ENCODE measurements at regions not wholly inside any gene's neighbourhood (a gene's known extent, or its start where the extent isn't known, plus 50 kb on each side); places are given as distances from the start of the nearest gene placed in this dataset.
"Not testable (repeated sequence)": the region's sequence is repeated elsewhere in the genome, so short reads cannot be mapped to it uniquely, and the experiment has no call there.

DNA sequence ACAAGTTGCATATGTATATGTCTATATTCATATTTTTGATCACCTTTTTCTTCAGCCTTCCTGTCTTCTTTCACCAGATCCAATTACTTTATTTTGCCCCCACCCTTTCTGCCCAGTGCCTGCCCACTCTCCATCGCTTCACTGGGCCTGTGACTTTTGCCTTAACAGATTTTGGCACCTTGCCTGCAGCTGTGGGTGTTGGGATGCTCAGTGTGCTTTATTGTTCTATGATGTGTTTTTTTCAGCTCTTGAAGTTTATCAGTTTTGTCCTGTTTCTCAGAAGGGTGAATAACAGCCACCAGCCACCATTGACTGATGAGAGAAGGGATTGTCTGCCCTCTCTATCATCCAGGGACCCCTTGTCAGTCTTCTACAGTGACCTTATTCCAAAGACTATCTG is 77.2 kb upstream of the GALNT7 start:
- Mint-ChIP-seq H3K4me1 (ENCODE audit: low read depth) (no peaks in the 10 kb centered on the region), H3K27ac (no peak overlapping the region), H3K9me3 (ENCODE audit: insufficient read depth) (no peaks in the 10 kb centered on the region), H3K36me3 (ENCODE audit: low read depth) (no peaks in the 10 kb centered on the region), H3K27me3 (ENCODE audit: low read depth) (peaks cover 2% of the 10 kb centered on the region), H3K4me3 (no peak overlapping the region)
- ChIA-PET POLR2A (no interaction called here), CTCF (no interaction called here)
- DNase-seq: no peak
- ATAC-seq: no peak

DNA sequence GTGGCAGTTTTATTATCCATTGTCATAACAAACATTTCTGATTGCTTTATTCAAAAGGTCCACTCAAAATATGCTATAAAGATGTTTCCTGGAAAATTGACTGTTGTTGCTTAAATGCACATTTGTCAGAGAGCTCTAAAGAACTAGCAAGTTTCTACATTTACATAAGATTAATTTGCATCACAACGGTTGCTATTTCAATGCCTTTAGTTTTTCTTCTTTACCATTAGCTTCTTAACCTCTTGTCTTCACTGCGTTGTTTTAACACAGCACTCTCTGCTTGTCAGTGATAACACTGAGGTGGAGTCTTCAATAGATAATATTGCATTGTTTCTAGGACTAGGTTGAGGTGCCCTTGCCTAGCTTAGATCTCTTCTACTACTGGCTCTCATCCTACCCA is 76.7 kb upstream of the GALNT7 start:
- ATAC-seq: no peak
- Mint-ChIP-seq H3K4me3 (no peak overlapping the region), H3K4me1 (ENCODE audit: low read depth) (no peaks in the 10 kb centered on the region), H3K27ac (no peak overlapping the region), H3K36me3 (ENCODE audit: low read depth) (no peaks in the 10 kb centered on the region), H3K27me3 (ENCODE audit: low read depth) (peaks cover 2% of the 10 kb centered on the region), H3K9me3 (ENCODE audit: insufficient read depth) (no peaks in the 10 kb centered on the region)
- no peak for DNase-seq
- POLR2A ChIA-PET: no interaction called here
- CTCF ChIA-PET: no interaction called here

DNA sequence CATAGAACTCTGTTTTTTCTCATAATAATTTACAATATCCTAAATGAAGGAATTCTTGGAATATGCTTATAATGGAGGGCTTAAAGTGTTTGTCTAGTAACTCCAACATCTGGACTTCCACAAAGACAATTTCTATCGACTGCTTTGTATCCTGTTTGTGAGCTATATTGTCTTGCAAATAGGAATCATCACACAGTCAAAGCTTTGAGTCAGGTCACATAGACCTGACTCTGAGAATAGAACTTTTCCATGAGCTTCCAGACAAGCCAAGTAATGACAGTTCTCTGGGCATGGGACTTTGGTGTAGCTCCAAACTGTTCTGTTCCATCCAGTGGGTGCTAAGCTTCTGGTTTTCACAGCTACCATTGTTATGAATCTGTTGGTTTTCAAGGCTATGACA is 75.2 kb upstream of the GALNT7 start:
- H3K4me3 Mint-ChIP-seq: no peak overlapping the region
- H3K27me3 Mint-ChIP-seq (ENCODE audit: low read depth): peaks cover 2% of the 10 kb centered on the region
- no peaks in the 10 kb centered on the region for H3K36me3 Mint-ChIP-seq (ENCODE audit: low read depth)
- no peak overlapping the region for H3K27ac Mint-ChIP-seq
- no peak for ATAC-seq
- ChIA-PET CTCF (interaction anchor here (0.9 kb wide), 1 partner anchor 80 kb away, joined by 3 read pairs; no protein-coding TSS in a partner anchor), POLR2A (no interaction called here)
- H3K9me3 Mint-ChIP-seq (ENCODE audit: insufficient read depth): no peaks in the 10 kb centered on the region
- H3K4me1 Mint-ChIP-seq (ENCODE audit: low read depth): no peaks in the 10 kb centered on the region
- DNase-seq: no peak

DNA sequence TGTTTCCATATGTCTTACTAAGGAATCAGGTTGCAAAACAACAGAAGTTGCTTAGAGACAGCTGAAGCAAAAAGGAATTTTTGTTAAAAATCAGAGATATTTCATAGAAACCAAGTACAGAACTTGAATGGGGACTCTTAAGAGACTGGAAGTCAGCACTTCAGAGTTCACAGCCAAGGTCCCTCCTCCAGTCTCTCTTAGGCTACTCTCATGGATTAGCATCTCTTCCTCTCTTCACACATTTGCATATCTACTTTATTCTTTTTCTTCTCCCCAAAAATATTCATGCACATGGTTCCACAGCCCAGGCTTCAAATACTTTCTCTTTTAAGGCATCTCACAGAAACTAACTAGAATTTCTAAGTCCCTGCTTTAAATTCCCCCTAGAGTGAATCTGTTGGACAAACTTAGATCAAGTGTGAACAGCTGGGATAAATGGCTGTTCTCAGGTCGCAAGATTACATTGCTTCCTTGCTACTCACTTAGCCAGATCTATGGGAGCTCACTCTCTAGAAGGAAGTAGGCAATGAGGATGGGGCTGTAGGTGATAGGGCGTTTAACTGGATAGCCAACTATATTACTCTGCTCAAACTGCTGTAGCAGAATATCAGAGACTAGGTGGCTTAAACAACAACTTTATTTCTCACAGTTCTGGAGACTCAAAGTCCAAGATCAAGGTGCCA is 73.7 kb upstream of the GALNT7 start:
- Mint-ChIP-seq H3K27ac (no peak overlapping the region), H3K9me3 (ENCODE audit: insufficient read depth) (no peaks in the 10 kb centered on the region), H3K4me3 (no peak overlapping the region), H3K27me3 (ENCODE audit: low read depth) (peaks cover 2% of the 10 kb centered on the region), H3K4me1 (ENCODE audit: low read depth) (no peaks in the 10 kb centered on the region), H3K36me3 (ENCODE audit: low read depth) (no peaks in the 10 kb centered on the region)
- ATAC-seq (no peak), DNase-seq (no peak)
- CTCF ChIA-PET: no interaction called here
- POLR2A ChIA-PET: no interaction called here

DNA sequence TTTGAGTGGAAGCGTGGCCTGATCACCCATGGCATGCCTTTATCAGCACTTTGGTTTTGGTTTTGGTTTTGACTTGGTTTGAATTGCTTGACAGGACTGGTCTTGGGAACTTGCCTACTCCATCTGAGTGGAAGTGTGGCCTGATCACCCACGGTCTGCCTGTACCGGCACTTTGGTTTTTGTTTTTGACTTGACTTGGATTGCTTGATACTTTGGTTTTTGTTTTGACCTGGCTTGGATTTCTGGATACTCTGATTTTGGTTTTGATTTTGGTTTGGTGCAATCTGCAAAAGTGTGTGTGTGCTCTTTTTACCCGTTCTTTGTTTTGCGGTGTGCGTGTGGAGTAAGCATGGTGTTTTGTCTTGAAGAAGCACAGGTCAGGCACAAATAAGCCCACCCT is 69.2 kb upstream of the GALNT7 start:
- CTCF ChIA-PET; ATAC-seq; H3K36me3 Mint-ChIP-seq (ENCODE audit: low read depth); H3K4me1 Mint-ChIP-seq (ENCODE audit: low read depth); H3K27me3 Mint-ChIP-seq (ENCODE audit: low read depth); DNase-seq; POLR2A ChIA-PET; H3K27ac Mint-ChIP-seq; H3K9me3 Mint-ChIP-seq (ENCODE audit: insufficient read depth); H3K4me3 Mint-ChIP-seq: not testable (repeated sequence)

DNA sequence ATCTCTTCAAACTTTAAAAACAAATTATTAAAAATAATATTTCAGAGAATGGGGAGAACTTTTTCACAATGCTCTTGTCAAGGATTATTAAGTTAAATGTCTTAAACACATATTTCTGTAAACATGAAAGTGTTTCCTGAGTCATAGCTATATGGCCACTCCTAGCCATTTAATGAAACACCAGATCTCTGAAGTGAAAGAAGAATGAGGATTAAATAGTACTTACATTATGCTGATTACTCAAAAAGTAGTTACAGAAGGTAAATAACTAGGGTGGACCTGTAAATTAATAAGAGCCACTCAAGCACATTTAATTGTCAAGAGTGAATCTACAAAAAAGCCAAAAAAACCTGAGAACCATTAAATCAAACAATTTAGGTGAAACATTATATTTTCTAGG is 57.6 kb upstream of the GALNT7 start:
- ChIA-PET CTCF (no interaction called here), POLR2A (no interaction called here)
- Mint-ChIP-seq H3K4me1 (ENCODE audit: low read depth) (no peaks in the 10 kb centered on the region), H3K36me3 (ENCODE audit: low read depth) (no peaks in the 10 kb centered on the region), H3K4me3 (no peak overlapping the region), H3K9me3 (ENCODE audit: insufficient read depth) (no peaks in the 10 kb centered on the region), H3K27ac (no peak overlapping the region), H3K27me3 (ENCODE audit: low read depth) (no peaks in the 10 kb centered on the region)
- ATAC-seq: no peak
- no peak for DNase-seq

DNA sequence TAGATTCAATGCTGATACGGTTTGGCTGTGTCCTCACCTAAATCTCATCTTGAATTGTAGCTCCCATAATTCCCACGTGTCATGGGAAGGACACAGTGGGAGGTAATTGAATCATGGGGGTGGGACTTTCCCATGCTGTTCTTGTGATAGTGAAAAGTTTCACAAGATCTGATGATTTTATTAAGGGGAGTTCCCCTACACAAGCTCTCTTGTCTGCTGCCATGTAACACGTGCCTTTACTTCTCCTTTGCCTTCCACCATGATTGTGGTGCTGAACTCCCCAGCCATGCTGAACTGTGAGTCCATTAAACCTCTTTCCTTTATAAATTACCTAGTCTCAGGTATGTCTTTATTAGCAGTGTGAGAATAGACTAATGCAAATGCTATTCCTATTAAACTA is 51.2 kb upstream of the GALNT7 start:
- CTCF ChIA-PET, POLR2A ChIA-PET: not testable (repeated sequence)

More for the DNA sequence above, 51.2 kb upstream of the GALNT7 start:
- not testable (repeated sequence) for H3K27ac Mint-ChIP-seq; H3K9me3 Mint-ChIP-seq (ENCODE audit: insufficient read depth); H3K4me3 Mint-ChIP-seq; H3K4me1 Mint-ChIP-seq (ENCODE audit: low read depth); ATAC-seq; H3K36me3 Mint-ChIP-seq (ENCODE audit: low read depth); H3K27me3 Mint-ChIP-seq (ENCODE audit: low read depth); DNase-seq

All from activated CD8-positive, alpha-beta T cell treated with anti-CD3 and anti-CD28 coated beads, Interleukin-2, amount 10 ng/mL, durations not matched to agents 7 days and 5 days (primary cell).